GM12872 (cell line): ENCODE measurements at regions not wholly inside any gene's neighbourhood (a gene's known extent, or its start where the extent isn't known, plus 50 kb on each side); places are given as distances from the start of the nearest gene placed in this dataset.

Source experiments
- CTCF ChIP-seq: IDR thresholded peaks from 3 replicates; pipeline ENCODE4 v1.5.1; 2011; ENCODE audit warnings: low read depth, mild to moderate bottlenecking, low read length, moderate library complexity; ENCODE audit not compliant: insufficient read depth

GRCh38 chr4:173704201-173704600, 174.2 kb upstream of the HAND2 start:
- no peak for TF ChIP-seq CTCF

GRCh38 chr4:173703021-173703420, 173.0 kb upstream of the HAND2 start:
- TF ChIP-seq CTCF, result no peak

GRCh38 chr4:173700650-173701049, 170.6 kb upstream of the HAND2 start:
- TF ChIP-seq CTCF, result no peak

- TF ChIP-seq CTCF, result no peak
Measured at GRCh38 chr4:173699841-173700475, 169.9 kb upstream of the HAND2 start.

GRCh38 chr4:173698557-173699262, 168.7 kb upstream of the HAND2 start:
- no peak for TF ChIP-seq CTCF

GRCh38 chr4:173697840-173698239, 167.8 kb upstream of the HAND2 start:
- TF ChIP-seq CTCF, result no peak

- TF ChIP-seq CTCF, result no peak
Measured at GRCh38 chr4:173696551-173696950, 166.5 kb upstream of the HAND2 start.
